GM18873 (cell line): ENCODE measurements at regions not wholly inside any gene's neighbourhood (a gene's known extent, or its start where the extent isn't known, plus 50 kb on each side); places are given as distances from the start of the nearest gene placed in this dataset.
"Not testable (repeated sequence)": the region's sequence is repeated elsewhere in the genome, so short reads cannot be mapped to it uniquely, and the experiment has no call there.

Source experiments
- ATAC-seq: cut with Tn5 transposase; IDR thresholded peaks from one replicate; pipeline ENCODE4 v1.9.1; 2021; ENCODE audit warnings: mild to moderate bottlenecking, moderate library complexity, moderate number of reproducible peaks; ENCODE audit not compliant: unreplicated experiment, low FRiP score

DNA sequence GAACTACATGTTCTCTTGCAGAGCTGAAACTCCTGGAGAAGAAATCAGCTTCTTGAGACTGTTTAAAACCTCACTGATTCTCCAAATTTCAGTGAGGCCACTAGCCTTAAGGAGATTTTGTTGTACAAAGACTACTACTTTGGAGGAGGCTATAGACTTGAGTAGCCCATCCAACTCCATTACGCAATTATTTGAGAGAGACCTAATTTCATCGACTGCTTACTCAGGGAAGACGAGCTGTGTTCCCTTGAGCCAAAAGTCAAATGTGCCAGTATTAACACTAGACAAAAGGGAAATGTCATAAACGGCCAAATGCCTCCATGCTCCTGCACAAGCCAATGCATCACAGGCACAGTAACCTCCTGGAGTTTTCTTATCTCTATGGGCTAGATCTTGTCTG lies 182.8 kb upstream of the SESN3 start:
- ATAC-seq = no peak

GRCh38 chr11:95413021-95413420 lies 182.0 kb upstream of the SESN3 start:
- no peak for ATAC-seq

GRCh38 chr11:95412074-95412473 lies 181.1 kb upstream of the SESN3 start:
- no peak for ATAC-seq

DNA sequence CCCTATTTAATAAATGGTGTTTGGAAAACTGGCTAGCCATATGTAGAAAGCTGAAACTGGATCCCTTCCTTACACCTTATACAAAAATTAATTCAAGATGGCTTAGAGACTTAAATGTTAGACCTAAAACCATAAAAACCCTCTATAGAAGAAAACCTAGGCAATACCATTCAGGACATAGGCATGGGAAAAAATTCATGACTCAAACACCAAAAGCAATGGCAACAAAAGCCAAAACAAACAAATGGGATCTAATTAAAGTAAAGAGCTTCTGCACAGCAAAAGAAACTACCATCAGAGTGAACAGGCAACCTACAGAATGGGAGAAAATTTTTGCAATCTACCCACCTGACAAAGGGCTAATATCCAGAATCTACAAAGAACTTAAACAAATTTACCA lies 179.7 kb upstream of the SESN3 start:
- ATAC-seq = not testable (repeated sequence)

- ATAC-seq = no peak
Observed at GRCh38 chr11:95406271-95406670, 175.3 kb upstream of the SESN3 start.

DNA sequence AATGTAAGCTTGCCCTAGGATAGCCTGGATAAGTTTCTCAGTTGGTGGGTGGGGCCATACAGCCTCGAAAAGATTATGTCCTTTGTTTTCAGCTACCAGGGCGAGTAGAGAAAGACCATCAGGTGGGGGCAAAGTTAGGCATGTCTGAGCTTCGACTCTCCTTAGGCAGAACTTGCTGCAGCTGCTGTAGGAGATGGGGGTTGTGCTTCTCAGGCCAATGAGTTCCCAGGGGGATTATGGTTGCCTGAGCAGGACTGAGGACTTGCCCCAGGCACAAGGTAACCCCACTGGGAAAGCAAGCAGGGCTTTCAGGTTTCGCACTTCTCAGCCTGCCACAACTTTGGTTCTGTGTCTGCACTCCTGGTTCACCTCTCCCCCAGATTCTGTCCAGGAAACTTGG lies 173.4 kb upstream of the SESN3 start:
- no peak for ATAC-seq

DNA sequence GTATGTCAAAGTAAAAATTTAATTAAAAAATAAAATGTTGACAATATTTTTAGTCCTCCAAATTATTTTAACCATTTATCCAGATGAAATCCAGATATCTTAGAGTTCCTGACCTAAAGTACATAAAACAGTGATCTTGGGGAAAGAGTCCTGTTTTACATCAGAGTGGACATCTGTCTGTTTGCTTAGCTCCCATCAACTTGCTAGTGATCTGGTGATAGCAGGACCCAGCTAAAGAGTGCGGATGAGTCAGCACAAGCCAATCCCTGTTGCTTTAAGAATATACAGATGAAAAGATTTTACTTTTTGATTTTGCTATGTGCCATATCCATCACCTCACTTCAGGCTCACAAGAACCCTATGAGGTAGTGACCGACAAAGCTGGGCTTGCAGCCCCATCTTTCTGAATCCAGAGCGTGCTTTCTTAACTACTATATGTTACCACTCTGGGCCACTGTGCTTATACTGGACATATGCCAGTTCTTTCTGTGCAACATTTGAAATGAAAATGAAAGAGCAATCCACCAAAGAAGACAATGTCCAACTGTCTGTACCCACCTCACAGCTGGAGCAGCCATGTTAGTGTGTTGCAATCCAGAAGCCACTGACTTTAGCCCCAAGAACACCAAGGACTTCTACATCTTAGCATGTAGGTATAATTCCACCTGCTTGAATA lies 167.6 kb upstream of the SESN3 start:
- no peak for ATAC-seq

- ATAC-seq = no peak
Observed at GRCh38 chr11:95392644-95393043, 161.6 kb upstream of the SESN3 start.

- ATAC-seq = no peak
Observed at GRCh38 chr11:95389427-95389826, 158.4 kb upstream of the SESN3 start.

DNA sequence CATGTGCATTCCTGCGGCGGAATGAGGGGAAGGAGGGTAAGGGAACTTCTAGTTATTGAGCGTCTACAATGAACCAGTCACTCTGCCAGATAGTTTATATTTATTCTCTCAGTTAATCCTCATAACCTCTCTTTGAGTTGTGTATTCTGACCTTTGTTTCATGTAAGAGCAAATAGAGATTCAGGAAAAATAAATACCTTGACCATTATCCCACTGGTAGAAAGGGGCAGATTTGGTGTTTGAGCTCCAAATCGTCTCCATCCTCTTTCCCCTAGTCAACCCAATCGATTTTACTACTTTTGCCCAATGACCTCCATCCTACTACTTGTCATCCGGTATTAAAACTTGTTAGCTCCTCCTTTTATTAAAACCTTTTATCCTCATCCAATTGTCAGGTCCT lies 157.1 kb upstream of the SESN3 start:
- ATAC-seq = no peak

- no peak for ATAC-seq
Observed at GRCh38 chr11:95387325-95387724, 156.3 kb upstream of the SESN3 start.

- ATAC-seq = no peak
Observed at GRCh38 chr11:95385577-95385976, 154.6 kb upstream of the SESN3 start.

DNA sequence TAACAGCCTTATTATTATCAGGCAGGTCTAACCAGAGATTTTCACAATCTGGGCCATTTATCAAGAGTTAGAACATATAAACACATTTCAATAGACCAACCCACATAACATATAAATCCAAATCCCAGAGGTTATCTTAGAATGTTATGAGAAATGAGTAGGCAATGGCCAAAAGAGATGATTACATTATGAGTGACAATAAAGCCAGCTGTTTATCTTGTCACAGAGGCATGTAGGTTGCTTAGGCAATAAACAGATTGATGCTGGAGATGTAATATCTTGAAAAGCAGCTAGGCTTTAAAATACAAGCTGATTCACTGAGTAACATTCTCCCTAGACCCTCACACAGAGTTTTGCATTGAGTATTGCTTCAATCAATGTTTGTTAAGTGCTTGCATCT lies 148.5 kb upstream of the SESN3 start:
- ATAC-seq = no peak

GRCh38 chr11:95378789-95379188 lies 147.8 kb upstream of the SESN3 start:
- ATAC-seq = no peak

DNA sequence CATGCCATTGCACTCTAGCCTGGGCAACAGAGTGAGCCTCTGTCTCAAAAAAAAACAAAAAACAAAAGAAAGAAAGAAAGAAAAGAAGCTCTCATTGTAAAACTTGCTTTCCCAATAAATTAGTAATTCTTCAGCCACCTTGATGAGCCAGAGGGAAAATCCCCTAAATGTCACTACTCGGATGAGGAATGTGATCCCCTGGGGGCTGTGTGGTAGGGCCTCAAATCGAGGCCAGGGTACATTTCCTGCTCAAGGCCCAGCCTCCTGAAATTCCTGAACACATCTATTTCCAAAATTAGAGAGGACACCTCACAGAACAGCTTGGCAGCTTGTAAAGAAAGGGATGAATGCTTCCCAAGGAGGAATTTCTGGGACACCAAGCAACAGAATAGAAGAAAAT lies 147.1 kb upstream of the SESN3 start:
- no peak for ATAC-seq

DNA sequence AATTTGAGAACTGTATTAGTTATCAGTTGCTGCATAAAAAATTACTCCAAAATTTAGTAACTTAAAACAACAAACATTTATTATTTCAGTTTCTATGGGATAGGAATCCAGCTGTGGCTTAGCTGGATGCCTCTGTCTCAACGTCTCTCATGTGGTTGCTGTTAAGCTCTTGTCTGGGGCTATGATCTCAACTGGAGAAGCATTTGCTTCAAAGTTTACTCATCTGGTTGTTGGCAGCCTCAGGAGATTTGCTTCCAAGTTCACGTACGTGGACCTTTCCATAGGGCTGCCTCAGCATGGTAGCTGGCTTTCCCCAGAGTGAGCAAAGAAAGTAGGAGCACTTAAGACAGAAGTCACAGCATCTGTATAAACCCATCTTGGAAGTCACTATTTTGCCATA lies 144.9 kb upstream of the SESN3 start:
- ATAC-seq = no peak

DNA sequence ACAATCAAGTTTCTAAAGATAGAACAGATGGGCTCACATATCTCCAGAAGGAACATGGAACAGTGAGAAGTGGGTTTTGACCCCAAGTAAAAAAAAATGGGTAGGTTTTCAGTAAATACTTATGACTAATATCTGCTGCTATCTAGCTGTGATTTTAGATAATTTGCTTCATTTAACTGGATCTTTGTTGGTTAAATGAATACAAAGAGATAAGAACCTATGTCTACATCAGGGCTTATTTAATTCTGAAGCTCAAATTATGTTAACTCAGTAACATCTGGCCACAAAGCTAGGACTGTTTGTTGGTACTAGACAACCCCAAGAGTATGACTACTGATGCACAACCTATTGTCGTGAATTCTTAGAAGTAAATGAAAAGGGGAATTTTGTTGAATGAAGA lies 144.4 kb upstream of the SESN3 start:
- no peak for ATAC-seq

DNA sequence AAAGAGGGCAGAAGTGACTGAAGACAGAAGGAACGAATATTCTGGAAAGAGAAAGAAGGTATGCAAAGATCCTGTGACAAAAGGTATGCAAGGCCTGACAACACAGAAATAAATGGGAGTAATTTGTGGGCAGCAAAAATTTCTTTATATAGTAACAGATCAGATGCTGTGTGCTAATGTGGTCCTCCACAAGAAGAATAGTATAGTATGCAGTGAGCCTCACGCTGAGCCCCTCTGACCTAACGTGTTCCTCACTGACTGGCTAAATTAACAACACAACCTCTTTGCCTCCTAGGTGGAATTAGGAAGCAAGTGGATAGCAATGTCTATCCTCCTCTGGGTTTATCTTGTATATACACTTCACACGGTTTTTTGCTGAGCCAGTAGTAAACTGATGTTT lies 143.1 kb upstream of the SESN3 start:
- ATAC-seq = no peak

DNA sequence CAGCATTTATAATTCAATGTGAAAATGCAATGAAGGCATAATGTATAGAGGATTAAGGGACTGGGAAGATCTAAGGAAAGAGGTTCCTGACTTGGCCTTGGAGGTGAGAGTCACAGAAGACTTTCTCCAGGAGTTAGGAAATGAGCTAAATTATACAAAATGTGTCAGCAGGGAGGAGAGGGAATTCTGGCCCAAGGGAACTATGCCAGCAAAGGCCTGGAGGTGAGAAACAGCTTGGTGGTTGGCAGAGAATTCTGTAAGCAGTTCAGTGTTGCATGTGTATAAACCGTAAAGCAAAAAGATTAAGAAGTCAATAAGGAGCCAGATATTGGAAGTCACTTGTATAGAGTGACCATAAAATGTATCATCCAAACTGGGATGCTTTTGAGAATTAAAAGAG lies 142.2 kb upstream of the SESN3 start:
- no peak for ATAC-seq

- ATAC-seq = no peak
Observed at GRCh38 chr11:95372097-95372656, 141.2 kb upstream of the SESN3 start.

- ATAC-seq = no peak
Observed at GRCh38 chr11:95371153-95371552, 140.2 kb upstream of the SESN3 start.

DNA sequence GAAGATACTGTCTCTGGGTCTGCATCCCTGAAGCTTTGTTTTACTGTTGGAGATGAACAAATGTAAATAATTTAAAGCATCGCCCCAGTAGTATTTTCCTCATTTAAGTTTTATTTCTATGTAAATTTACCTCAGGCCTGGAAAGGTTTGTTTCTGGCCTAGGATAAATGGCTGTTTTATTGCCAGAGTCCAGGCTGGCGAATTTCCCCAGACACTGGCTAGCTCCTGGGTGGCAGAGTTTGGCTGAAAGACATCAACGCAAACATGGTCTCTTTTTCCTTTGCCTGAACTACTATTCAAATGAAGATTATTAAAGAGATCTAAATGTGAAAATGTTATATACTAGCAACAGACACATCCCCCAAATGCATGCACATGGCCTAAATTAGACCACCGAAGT lies 136.7 kb upstream of the SESN3 start:
- ATAC-seq = no peak

DNA sequence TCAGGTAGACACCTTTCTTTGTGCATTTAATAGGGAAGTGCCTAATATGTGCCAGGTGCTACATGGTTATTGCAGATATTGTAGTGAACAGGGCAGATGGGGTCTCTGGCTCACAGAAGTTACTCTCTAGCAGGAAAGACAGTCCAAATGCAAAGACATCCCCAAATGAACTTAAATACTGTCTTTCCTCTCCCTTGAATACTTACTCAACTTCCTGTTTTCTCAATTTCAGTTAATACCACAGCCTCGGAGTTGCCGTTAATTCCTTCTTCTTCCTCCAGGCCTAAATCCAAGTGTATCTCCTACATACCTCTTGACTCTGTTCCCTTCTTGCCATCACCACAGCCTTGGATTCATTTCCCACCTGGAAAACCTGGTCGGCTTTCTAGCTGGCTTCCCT lies 134.3 kb upstream of the SESN3 start:
- ATAC-seq = no peak
